22Rv1 (cell line): ENCODE measurements at regions not wholly inside any gene's neighbourhood (a gene's known extent, or its start where the extent isn't known, plus 50 kb on each side); places are given as distances from the start of the nearest gene placed in this dataset.

Experiments
- ZFX ChIP-seq: fragments of 450-650 bp; IDR thresholded peaks from 2 replicates; pipeline ENCODE4 v1.6.1; 2017; ENCODE audit warnings: antibody characterized with exemption, borderline replicate concordance
- TF ChIP-seq, protein P1 (sequence below): fragments of 450-650 bp; IDR thresholded peaks from 2 replicates; pipeline ENCODE4 v1.5.1; 2017; ENCODE audit warnings: mild to moderate bottlenecking

DNA sequence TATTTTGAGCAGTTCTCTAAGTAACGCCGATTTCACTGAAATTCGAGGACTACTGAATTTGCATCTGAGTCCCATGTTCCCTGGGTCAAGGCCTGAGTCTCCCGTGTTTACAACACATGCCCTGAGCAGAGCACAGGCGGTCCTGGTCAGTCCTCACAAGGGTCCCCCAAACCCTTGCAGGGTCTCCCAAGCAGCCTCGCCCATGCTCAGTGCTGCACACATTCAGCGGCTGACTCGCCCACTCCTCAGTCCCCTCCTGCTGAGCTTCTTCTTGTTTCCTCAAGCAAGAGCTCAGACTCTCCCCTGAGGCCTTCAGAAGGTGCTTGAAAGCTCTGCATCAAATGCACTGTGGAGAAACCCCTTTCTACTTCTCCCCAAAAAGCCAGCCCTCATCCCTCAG, 114.6 kb downstream of the INHBB start:
- TF ChIP-seq, protein P1, sequence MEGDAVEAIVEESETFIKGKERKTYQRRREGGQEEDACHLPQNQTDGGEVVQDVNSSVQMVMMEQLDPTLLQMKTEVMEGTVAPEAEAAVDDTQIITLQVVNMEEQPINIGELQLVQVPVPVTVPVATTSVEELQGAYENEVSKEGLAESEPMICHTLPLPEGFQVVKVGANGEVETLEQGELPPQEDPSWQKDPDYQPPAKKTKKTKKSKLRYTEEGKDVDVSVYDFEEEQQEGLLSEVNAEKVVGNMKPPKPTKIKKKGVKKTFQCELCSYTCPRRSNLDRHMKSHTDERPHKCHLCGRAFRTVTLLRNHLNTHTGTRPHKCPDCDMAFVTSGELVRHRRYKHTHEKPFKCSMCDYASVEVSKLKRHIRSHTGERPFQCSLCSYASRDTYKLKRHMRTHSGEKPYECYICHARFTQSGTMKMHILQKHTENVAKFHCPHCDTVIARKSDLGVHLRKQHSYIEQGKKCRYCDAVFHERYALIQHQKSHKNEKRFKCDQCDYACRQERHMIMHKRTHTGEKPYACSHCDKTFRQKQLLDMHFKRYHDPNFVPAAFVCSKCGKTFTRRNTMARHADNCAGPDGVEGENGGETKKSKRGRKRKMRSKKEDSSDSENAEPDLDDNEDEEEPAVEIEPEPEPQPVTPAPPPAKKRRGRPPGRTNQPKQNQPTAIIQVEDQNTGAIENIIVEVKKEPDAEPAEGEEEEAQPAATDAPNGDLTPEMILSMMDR, result no peak
- TF ChIP-seq ZFX, result no peak
